HG03378 (cell line): ENCODE measurements at regions not wholly inside any gene's neighbourhood (a gene's known extent, or its start where the extent isn't known, plus 50 kb on each side); places are given as distances from the start of the nearest gene placed in this dataset.

Source experiments
- ATAC-seq: cut with Tn5 transposase; IDR thresholded peaks from one replicate; pipeline ENCODE4 v1.9.1; 2021; ENCODE audit warnings: mild to moderate bottlenecking, moderate library complexity; ENCODE audit not compliant: unreplicated experiment

- ATAC-seq = no peak
These were observed 433.2 kb downstream of the HINT1 start for GRCh38 chr5:130731839-130732238.

GRCh38 chr5:130729541-130729940 lies 435.5 kb downstream of the HINT1 start:
- ATAC-seq = no peak

- no peak for ATAC-seq
These were observed 437.2 kb downstream of the HINT1 start for GRCh38 chr5:130727830-130728229.

- no peak for ATAC-seq
These were observed 440.4 kb downstream of the HINT1 start for GRCh38 chr5:130724658-130725057.

- no peak for ATAC-seq
These were observed 444.7 kb downstream of the HINT1 start for GRCh38 chr5:130720355-130720754.

GRCh38 chr5:130715541-130715940 lies 449.5 kb downstream of the HINT1 start:
- no peak for ATAC-seq

- ATAC-seq = no peak
These were observed 450.9 kb downstream of the HINT1 start for GRCh38 chr5:130714200-130714599.

- ATAC-seq = no peak
These were observed 452.7 kb downstream of the HINT1 start for GRCh38 chr5:130712324-130712723.

- ATAC-seq = no peak
These were observed 454.5 kb downstream of the HINT1 start for GRCh38 chr5:130710596-130710995.

GRCh38 chr5:130708754-130709153 lies 456.3 kb downstream of the HINT1 start:
- ATAC-seq = no peak

- no peak for ATAC-seq
These were observed 458.4 kb downstream of the HINT1 start for GRCh38 chr5:130706696-130707095.

GRCh38 chr5:130705368-130705767 lies 459.7 kb downstream of the HINT1 start:
- no peak for ATAC-seq

- no peak for ATAC-seq
These were observed 471.5 kb downstream of the HINT1 start for GRCh38 chr5:130693509-130693908.

GRCh38 chr5:130692770-130693169 lies 472.3 kb downstream of the HINT1 start:
- no peak for ATAC-seq

GRCh38 chr5:130689831-130690230 lies 475.2 kb downstream of the HINT1 start:
- ATAC-seq = no peak

- no peak for ATAC-seq
These were observed 477.8 kb downstream of the HINT1 start for GRCh38 chr5:130687085-130687733.

GRCh38 chr5:130678637-130679036 lies 486.4 kb downstream of the HINT1 start:
- ATAC-seq = no peak

- ATAC-seq = no peak
These were observed 498.6 kb downstream of the HINT1 start for GRCh38 chr5:130666462-130666861.

- no peak for ATAC-seq
These were observed 512.9 kb downstream of the HINT1 start for GRCh38 chr5:130652176-130652575.

GRCh38 chr5:130651440-130651839 lies 513.6 kb downstream of the HINT1 start:
- ATAC-seq = no peak

- no peak for ATAC-seq
These were observed 521.7 kb downstream of the HINT1 start for GRCh38 chr5:130643321-130643720.

- no peak for ATAC-seq
These were observed 522.6 kb downstream of the HINT1 start for GRCh38 chr5:130642461-130642860.

- ATAC-seq = no peak
These were observed 537.9 kb downstream of the HINT1 start for GRCh38 chr5:130627145-130627544.
